Cardiac septum (tissue), 1 donor: ENCODE measurements at regions not wholly inside any gene's neighbourhood (a gene's known extent, or its start where the extent isn't known, plus 50 kb on each side); places are given as distances from the start of the nearest gene placed in this dataset.
"Not testable (repeated sequence)": the region's sequence is repeated elsewhere in the genome, so short reads cannot be mapped to it uniquely, and the experiment has no call there.

ENCODE experiments used
- DNase-seq: peaks from one replicate; pipeline ENCODE4 v3.0.0-alpha.2; 2020; ENCODE audit warnings: low spot score
- intact Hi-C: fragments of 100-400 bp; cut with DNase I; formaldehyde crosslinking; loops from one replicate; pipeline ENCODE4 v1.14.0; 2022
- donor health status: DM: no; HTN: no; CAD: no.

DNA sequence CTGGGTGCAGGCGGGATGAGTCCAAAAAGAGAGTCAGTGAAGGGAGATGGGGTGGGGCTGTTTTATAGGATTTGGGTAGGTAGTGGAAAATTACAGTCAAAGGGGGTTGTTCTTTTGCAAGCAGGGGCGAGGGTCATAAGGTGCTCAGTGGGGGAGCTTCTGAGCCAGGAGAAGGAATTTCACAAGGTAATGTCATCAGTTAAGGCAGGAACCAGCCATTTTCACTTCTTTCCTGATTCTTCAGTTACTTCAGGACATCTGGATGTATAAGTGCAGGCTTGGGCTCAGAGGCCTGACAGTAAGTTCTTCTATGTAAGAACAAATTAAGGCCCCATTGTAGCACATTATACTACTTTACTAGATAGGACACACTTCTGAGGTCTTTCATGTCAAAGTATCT lies 231.2 kb upstream of the NRXN1 start:
- DNase-seq, intact Hi-C loops: not testable (repeated sequence)

DNA sequence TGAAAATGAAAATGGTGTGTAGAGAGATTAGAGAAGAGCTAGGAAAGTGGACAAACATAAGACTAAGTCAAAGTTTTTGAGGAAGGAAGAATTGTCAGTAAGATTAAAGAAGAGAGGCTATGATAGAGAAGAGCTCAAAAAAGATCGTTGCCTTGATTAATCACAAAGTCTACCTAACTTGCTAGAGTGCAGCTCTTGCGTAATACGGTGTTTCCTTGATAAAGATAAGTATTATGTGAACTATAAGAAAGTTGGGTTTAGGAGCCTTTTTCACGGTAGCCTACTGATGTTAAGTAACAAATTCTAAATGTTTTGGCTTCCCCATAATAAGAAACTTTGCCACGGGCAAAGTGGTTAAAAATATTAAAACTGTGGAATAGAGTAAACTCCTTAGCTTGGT lies 226.4 kb upstream of the NRXN1 start:
- no peak for DNase-seq
- intact Hi-C loops: no loop called here

- DNase-seq: no peak
- intact Hi-C loops: no loop called here
These were observed 224.8 kb upstream of the NRXN1 start for GRCh38 chr2:51256736-51257135.

DNA sequence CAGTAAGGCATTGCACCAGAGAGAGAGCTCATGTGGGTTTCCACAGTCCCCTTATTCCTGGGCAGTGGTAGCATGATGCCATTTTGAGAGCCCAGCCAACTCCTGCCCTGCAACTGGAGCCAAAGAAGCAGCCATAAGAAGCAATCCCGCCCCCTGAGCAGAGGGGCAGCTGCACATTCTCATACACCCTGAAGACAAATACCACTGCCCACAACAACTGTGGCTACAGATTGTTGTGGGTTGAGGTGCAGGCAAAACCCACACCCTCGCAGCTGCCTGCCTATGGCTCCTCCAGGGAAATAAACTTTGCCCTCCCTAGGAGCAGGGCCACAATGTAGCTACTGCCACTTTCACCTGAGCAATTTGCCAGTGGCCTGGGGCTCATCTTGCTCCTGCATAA lies 219.4 kb upstream of the NRXN1 start:
- no peak for DNase-seq
- intact Hi-C loops: no loop called here

DNA sequence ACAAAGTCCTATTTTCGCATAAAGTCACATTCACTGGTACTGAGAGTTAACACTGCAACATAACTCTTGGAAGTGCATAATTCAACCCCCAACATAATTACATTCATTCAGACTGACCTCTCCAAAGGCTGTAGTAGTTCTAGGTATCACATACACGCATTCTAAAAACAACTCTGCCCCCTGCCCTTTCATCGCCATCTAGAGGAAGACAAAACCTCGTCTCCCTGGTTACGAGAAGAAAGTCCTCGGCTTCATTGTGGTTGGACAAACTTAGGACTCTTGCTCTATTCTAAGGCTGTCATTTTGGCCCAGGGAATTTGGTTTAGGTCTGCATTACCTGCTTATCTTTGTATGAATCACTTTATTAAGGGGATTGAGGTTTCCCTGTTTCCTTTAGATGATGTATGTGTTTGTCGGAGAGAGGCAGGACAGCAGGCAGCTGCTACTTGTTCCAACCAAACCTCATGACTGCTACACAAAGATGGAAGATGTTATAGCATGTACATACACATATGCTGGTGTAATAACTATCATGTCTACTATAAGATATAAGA lies 215.4 kb upstream of the NRXN1 start:
- DNase-seq: no peak
- intact Hi-C loops: no loop called here

DNA sequence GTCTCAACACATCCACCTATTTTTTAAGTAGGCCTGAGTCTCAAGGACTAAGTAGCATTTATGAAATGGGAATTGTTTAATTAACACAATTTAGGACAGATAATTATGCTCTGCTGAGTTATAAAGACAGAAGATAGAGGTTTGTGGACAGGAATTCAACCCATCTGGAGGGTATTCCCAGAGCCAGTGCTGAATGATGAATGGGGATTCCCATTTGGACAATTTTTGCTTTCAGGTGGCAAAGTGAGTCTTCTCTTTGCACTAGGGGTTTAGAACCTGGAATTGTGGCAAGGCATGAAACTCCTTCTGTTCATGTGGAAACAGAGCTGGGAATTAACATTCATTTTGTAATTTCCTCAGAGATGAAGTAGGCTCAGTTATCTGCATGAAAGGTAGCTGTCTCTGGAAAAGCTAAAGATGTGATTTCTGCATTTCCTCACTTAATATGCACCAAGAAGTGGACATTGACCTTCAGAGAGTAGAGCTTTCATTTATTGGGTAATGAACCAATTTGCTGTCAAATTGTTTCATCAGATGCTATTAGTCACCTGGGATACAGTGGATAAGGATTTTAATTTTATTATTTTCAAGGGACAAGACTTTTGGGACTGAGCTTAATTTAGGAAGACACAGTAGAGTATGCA lies 212.1 kb upstream of the NRXN1 start:
- DNase-seq: no peak
- intact Hi-C loops: no loop called here

DNA sequence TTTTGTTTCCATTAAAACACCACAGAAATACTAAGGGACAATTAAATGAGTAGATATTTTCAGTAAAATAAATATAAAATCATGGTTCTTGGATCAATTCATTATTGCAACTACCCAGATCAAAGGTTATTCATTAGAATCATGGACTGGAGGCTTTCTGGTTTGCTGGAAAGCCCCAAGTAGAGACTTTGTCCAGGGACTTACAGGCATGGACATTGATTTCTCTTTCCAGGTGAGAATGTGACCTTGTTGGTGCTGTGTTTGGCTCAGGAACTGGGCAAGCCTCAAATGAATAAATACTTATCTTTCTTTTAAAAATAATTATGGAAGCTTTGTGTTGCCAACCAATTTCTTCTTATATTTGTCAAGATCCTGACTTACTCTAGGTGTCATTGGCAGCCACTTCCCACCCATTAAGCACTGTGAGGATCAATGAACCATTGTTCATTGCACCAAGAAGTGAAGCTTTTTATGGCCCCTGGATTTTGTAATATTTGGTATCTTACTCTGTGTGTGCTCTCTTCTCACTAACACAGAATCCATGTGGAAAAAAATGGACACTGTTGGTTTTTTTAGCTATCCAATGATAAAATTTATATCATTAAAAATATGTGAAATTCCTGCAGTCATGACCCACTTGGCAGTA lies 205.8 kb upstream of the NRXN1 start:
- DNase-seq: no peak
- intact Hi-C loops: no loop called here

DNA sequence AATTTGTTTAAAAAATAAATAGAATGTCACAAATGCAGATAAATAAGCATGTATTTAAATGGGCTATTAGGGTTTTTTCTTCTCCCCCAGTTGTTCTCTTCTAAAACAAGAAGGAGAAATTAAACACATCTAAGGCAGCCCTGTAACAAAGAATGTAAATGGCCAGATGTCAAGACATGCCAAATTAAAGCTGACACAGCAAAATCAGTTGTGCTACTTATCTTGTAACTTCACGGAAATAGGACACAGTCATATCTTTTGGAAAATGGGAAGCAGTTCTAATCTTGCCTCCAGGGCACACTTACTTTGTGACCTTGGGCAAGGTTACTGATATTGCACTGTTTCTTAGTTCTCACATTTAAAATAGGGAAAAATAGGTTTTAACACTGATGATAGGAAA lies 200.1 kb upstream of the NRXN1 start:
- intact Hi-C loops: no loop called here
- DNase-seq: no peak

- intact Hi-C loops: no loop called here
These were observed 199.1 kb upstream of the NRXN1 start for GRCh38 chr2:51231071-51231470.

GRCh38 chr2:51225377-51225776 lies 193.4 kb upstream of the NRXN1 start:
- DNase-seq: no peak
- intact Hi-C loops: no loop called here

More at GRCh38 chr2:51231071-51231470, 199.1 kb upstream of the NRXN1 start:
- no peak for DNase-seq

GRCh38 chr2:51224790-51225189 lies 192.9 kb upstream of the NRXN1 start:
- intact Hi-C loops: no loop called here
- no peak for DNase-seq

GRCh38 chr2:51222106-51222505 lies 190.2 kb upstream of the NRXN1 start:
- no peak for DNase-seq
- intact Hi-C loops: no loop called here

DNA sequence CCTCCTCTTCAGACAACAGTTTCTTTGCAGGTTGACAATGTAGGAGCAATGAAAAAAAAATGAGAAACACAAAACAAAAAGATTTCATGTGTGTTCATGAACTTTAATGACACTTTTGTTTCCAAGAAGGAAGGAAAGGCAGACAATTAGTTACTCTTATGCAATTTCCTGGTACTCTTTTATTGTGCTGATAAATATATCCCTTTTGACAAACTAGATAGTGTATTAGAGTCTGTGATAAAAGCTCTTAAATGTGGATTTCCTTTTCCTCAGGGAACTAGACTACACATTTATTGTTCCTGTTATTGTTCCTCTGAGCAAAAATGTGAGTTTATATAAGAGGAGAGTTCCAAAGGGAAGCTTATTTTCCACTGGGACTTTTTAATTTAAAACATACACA lies 188.7 kb upstream of the NRXN1 start:
- DNase-seq: no peak
- intact Hi-C loops: no loop called here

- intact Hi-C loops: no loop called here
These were observed 188.1 kb upstream of the NRXN1 start for GRCh38 chr2:51220080-51220479.

GRCh38 chr2:51219468-51219867 lies 187.5 kb upstream of the NRXN1 start:
- DNase-seq: no peak
- intact Hi-C loops: no loop called here

More at GRCh38 chr2:51220080-51220479, 188.1 kb upstream of the NRXN1 start:
- no peak for DNase-seq

GRCh38 chr2:51218047-51218446 lies 186.1 kb upstream of the NRXN1 start:
- DNase-seq: no peak
- intact Hi-C loops: no loop called here

GRCh38 chr2:51213826-51214225 lies 181.9 kb upstream of the NRXN1 start:
- no peak for DNase-seq
- intact Hi-C loops: no loop called here

DNA sequence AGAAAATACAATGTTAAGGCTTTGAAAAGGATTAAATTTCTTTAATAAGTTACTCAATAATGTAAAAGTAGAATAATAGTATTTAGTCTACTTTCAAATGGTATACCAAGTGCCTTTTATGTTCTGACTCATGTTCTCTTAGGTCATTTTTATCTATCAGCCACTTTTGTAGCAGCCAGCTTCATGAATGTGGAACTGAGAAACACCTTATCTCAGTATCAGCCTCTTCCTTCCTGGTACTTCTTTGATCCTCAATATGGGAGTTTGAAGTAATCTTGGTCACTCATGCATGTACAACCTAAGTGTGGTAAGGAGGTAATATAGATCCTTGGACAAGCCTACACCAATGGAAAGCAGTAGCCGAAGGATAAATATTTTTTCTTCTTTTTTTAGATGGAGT lies 180.4 kb upstream of the NRXN1 start:
- intact Hi-C loops: no loop called here
- DNase-seq: no peak

DNA sequence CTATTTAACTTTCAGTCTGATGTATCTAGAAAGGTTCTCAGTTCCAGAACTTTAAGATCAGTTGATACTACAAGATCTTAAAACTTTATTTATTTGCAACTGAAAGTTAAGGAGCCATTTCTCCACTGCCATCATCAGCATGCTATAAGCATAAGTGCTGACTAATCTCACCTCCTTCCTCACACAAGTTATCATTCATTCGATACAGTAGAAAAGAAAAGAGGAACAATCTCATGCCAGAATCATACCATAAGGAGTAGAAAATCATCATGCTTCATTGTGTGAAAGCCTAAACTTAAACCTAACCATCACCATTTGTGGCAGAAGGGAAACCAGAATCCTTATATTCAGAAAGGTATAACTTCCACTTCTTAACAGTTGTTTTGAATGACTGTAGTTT lies 176.6 kb upstream of the NRXN1 start:
- intact Hi-C loops: no loop called here
- DNase-seq: no peak

GRCh38 chr2:51201295-51201694 lies 169.4 kb upstream of the NRXN1 start:
- DNase-seq: no peak
- intact Hi-C loops: no loop called here

DNA sequence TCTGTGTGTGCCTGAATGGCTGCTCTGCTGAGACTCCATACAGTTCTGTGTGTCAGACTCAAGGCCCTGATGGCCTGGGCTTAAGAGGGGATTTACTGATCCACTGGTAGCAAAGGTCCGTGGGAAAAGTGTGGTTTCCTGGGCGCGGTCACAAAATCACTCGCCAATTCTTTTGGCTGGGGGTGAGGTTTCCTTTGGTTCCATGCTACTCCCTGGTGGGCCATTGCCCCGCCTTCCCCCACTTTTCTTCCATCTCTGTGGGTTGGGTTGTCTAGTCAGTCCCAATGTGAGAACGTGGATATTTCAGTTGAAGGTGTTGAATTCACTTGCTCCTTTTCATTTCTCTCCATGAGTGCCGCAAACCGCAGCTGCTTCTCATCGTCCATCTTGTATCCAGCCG lies 162.7 kb upstream of the NRXN1 start:
- DNase-seq: no peak
- intact Hi-C loops: no loop called here
